Activated CD8-positive, alpha-beta memory T cell treated with anti-CD3 and anti-CD28 coated beads, Interleukin-2, amount 50 U/mL, for 24 hours (primary cell): ENCODE measurements at regions not wholly inside any gene's neighbourhood (a gene's known extent, or its start where the extent isn't known, plus 50 kb on each side); places are given as distances from the start of the nearest gene placed in this dataset.
"Not testable (repeated sequence)": the region's sequence is repeated elsewhere in the genome, so short reads cannot be mapped to it uniquely, and the experiment has no call there.

Experiments
- DNase-seq: peaks from one replicate; pipeline ENCODE4 v3.0.0-alpha.2; 2020; ENCODE audit errors: extremely low read depth

GRCh38 chr7:149565096-149565382, 67.4 kb upstream of the ZNF746 start:
- DNase-seq: no peak

GRCh38 chr7:149564340-149565095, 66.9 kb upstream of the ZNF746 start:
- DNase-seq: no peak

GRCh38 chr7:149562602-149563001, 65.0 kb upstream of the ZNF746 start:
- no peak for DNase-seq

GRCh38 chr7:149561072-149561471, 63.5 kb upstream of the ZNF746 start:
- DNase-seq: no peak

- no peak for DNase-seq
These were observed 62.1 kb upstream of the ZNF746 start for GRCh38 chr7:149559711-149560110.

- DNase-seq: no peak
These were observed 60.7 kb upstream of the ZNF746 start for GRCh38 chr7:149558149-149558861.

- DNase-seq: not testable (repeated sequence)
These were observed 58.9 kb upstream of the ZNF746 start for GRCh38 chr7:149556525-149556924.

- not testable (repeated sequence) for DNase-seq
These were observed 57.2 kb upstream of the ZNF746 start for GRCh38 chr7:149554821-149555220.

- not testable (repeated sequence) for DNase-seq
These were observed 56.4 kb upstream of the ZNF746 start for GRCh38 chr7:149553991-149554390.

GRCh38 chr7:149552799-149553198, 55.2 kb upstream of the ZNF746 start:
- no peak for DNase-seq
